ENCODE measurements at regions not wholly inside any gene's neighbourhood (a gene's known extent, or its start where the extent isn't known, plus 50 kb on each side); places are given as distances from the start of the nearest gene placed in this dataset.

DNA sequence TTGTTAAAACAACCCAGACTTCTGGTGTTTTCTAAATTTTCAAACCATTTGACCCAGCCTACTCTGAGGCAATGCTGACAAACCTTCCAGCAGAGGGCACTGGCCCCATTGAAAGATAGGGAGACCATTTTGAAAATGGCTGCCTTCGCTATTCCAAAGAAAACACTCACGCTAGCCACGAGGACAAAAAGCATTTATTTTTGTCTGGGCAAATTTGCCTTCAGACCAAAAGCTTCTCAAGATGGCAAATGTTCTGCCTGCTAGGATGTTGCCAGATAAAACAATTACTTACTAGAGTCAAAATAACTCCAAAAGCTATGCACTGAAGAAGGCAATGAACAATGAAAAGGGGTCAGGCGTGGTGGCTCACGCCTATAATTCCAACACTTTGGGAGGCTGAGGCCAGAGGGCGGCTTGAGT is 296.7 kb upstream of the IRX5 start:
- Histone ChIP-seq H3K4me3 (no peak overlapping the region), H3K9me3 (no peaks in the 10 kb centered on the region), H3K4me1 (peaks cover 4% of the 10 kb centered on the region), H3K27me3 (no peaks in the 10 kb centered on the region), H3K36me3 (no peaks in the 10 kb centered on the region), H3K27ac (no peak overlapping the region)
- WGBS: 69% methylated on average over 6 of the region's 6 CpGs
- no peak for TF ChIP-seq POLR2A (IDR thresholded peaks at IDR 0.05)
- TF ChIP-seq, protein P1, sequence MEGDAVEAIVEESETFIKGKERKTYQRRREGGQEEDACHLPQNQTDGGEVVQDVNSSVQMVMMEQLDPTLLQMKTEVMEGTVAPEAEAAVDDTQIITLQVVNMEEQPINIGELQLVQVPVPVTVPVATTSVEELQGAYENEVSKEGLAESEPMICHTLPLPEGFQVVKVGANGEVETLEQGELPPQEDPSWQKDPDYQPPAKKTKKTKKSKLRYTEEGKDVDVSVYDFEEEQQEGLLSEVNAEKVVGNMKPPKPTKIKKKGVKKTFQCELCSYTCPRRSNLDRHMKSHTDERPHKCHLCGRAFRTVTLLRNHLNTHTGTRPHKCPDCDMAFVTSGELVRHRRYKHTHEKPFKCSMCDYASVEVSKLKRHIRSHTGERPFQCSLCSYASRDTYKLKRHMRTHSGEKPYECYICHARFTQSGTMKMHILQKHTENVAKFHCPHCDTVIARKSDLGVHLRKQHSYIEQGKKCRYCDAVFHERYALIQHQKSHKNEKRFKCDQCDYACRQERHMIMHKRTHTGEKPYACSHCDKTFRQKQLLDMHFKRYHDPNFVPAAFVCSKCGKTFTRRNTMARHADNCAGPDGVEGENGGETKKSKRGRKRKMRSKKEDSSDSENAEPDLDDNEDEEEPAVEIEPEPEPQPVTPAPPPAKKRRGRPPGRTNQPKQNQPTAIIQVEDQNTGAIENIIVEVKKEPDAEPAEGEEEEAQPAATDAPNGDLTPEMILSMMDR (IDR thresholded peaks at IDR 0.05): peak in 1 of 2 donors; percentile 34
- no peak for DNase-seq (ENCODE audit: low spot score in 2 of 2)

DNA sequence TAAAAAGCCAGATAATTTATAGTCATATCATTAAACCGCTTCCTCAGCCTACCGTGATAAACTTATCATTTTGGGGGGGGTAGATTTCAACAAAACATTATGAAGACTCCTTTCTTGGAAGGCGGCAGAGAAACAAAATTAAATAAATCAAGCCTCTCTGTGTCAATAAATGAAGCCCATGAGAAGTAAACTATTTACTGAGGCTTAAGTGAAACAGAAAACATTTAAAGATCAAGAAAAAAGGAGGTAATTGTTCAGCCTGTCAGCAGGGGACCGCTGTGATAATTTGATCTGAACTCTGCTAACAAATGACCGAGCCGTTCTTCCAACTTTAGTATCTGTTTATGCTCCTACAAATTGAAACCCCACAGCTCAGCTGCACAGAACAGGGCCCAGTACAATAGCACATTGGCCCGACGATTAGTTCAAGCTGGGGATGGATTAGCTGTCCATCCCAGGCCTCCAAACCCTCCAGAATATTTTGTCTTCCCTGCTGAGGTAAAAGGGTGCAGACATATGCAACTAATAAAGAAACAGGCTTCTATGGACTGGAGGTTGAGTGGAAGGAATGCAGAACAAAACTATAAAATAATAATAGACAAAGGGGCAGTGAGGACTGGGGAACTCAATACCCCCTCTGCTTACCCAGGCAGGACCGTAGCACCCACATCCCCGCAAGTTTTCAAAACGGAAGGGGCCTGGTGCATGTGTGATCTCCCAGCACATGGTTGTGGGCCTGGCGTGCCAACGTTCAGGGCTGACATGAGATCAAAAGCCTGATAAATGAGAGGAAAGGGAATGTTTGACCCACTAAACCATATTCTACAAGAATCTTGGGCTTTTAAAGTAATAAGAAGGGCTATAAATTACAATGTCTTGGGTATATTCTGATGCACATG is 298.1 kb upstream of the IRX5 start:
- Histone ChIP-seq H3K4me3 (no peak overlapping the region), H3K4me1 (peaks cover 4% of the 10 kb centered on the region), H3K9me3 (no peaks in the 10 kb centered on the region), H3K27me3 (no peaks in the 10 kb centered on the region), H3K27ac (no peak overlapping the region), H3K36me3 (no peaks in the 10 kb centered on the region)
- DNase-seq (ENCODE audit: low spot score in 2 of 2): no peak
- WGBS: 82% methylated on average over 13 of the region's 13 CpGs
- TF ChIP-seq POLR2AphosphoS5 (IDR thresholded peaks at IDR 0.05) (no peak), POLR2A (IDR thresholded peaks at IDR 0.05) (no peak), EP300 (IDR thresholded peaks at IDR 0.05) (no peak)
- TF ChIP-seq, protein P1 (IDR thresholded peaks at IDR 0.05): no peak

DNA sequence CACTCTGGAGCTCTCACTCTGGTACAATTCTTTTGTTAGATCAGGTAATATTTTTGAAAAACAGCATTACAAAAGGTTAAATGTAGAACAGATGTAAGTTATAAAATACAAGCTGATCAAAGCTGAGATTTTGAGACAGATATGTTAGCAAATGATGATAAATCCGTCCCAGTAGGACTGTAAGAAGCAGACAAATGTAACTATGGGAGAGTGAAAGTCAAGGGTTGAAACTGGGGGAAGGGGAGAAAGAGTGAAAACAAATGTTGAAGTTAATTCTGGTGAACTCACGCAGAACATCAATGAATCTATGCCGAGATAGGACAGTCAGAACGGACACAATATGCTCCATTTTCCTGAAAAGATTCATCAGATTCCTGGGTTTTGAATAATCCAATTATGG is 298.9 kb upstream of the IRX5 start:
- Histone ChIP-seq H3K27me3 (no peaks in the 10 kb centered on the region), H3K27ac (no peak overlapping the region), H3K36me3 (no peaks in the 10 kb centered on the region), H3K9me3 (no peaks in the 10 kb centered on the region), H3K4me1 (peaks cover 4% of the 10 kb centered on the region), H3K4me3 (no peak overlapping the region)
- DNase-seq (ENCODE audit: low spot score in 2 of 2): no peak
- TF ChIP-seq, protein P1 (IDR thresholded peaks at IDR 0.05): no peak
- no peak for TF ChIP-seq EP300 (IDR thresholded peaks at IDR 0.05)
- TF ChIP-seq POLR2A (IDR thresholded peaks at IDR 0.05): no peak
- no peak for TF ChIP-seq POLR2AphosphoS5 (IDR thresholded peaks at IDR 0.05)
- WGBS: 84% methylated on average over 4 of the region's 4 CpGs

DNA sequence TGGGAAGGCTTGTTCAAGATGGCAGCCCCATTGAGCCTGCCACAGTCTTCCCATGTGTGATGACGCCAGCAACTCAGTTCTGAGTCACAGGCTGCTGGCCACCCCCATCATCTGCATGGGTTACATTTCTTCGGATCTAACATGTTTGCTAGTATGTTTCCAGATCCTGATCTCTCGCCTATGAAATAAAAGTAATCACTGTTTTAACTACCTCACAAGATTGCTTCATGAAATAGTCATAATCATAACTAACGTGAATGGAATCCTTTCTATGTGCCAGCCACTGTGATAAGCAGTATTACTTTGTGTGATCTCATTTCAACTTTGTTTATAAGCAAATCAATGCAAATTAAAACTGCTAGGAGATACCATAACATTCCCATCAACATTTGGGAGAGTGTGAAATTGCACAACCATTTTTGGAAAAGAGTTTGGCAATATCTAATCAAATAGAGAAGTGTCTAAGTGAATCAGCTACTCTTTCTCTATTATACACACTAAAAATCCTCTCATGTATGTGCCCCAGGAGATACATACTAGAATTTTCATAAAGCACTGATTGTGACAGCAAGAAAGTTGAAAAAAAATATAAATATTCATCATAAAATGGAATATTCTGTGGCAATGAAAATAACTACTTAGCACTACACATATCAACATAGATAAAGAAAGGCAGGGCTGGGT is 300.2 kb upstream of the IRX5 start:
- peaks cover 4% of the 10 kb centered on the region for H3K4me1 ChIP-seq
- no peaks in the 10 kb centered on the region for H3K9me3 ChIP-seq
- no peaks in the 10 kb centered on the region for H3K36me3 ChIP-seq
- no peaks in the 10 kb centered on the region for H3K27me3 ChIP-seq
- no peak for DNase-seq (ENCODE audit: low spot score in 2 of 2)
- WGBS: 47% methylated on average over 4 of the region's 4 CpGs
- TF ChIP-seq EP300 (IDR thresholded peaks at IDR 0.05): no peak
- no peak for TF ChIP-seq POLR2A (IDR thresholded peaks at IDR 0.05)
- TF ChIP-seq, protein P1 (IDR thresholded peaks at IDR 0.05): no peak
- no peak for TF ChIP-seq POLR2AphosphoS5 (IDR thresholded peaks at IDR 0.05)
- H3K27ac ChIP-seq: no peak overlapping the region
- H3K4me3 ChIP-seq: no peak overlapping the region

All from suprapubic skin (tissue), 4 donors.